ENCODE measurements at regions not wholly inside any gene's neighbourhood (a gene's known extent, or its start where the extent isn't known, plus 50 kb on each side); places are given as distances from the start of the nearest gene placed in this dataset.
A peak's percentile ranks its signal among the peaks of the same experiment; 100 is the strongest.

DNA sequence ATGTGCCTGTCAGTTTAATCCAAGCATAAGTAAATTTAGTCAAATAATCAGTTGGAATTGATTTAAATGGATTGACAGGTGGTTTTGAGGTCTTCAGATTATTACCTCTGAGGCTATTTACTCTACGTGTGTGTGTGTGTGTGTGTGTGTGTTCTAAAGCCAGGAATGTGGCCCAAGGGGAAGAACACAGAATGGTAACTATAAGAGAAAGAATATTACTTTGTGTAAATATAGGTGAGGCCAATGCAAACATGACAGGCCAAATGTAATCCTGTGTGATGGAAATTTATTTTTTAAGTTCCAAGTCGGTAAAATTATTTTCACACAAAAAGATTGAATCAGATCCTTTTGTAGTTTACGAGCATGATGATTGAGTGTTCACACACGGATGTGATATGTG is 390.0 kb downstream of the PLK2 start:
- peak overlapping the region; percentile 82 for H3K27ac ChIP-seq
- no peak for TF ChIP-seq ZFX (IDR thresholded peaks at IDR 0.05)
- TF ChIP-seq, protein P1, sequence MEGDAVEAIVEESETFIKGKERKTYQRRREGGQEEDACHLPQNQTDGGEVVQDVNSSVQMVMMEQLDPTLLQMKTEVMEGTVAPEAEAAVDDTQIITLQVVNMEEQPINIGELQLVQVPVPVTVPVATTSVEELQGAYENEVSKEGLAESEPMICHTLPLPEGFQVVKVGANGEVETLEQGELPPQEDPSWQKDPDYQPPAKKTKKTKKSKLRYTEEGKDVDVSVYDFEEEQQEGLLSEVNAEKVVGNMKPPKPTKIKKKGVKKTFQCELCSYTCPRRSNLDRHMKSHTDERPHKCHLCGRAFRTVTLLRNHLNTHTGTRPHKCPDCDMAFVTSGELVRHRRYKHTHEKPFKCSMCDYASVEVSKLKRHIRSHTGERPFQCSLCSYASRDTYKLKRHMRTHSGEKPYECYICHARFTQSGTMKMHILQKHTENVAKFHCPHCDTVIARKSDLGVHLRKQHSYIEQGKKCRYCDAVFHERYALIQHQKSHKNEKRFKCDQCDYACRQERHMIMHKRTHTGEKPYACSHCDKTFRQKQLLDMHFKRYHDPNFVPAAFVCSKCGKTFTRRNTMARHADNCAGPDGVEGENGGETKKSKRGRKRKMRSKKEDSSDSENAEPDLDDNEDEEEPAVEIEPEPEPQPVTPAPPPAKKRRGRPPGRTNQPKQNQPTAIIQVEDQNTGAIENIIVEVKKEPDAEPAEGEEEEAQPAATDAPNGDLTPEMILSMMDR (conservative IDR thresholded peaks at IDR 0.05), result no peak

DNA sequence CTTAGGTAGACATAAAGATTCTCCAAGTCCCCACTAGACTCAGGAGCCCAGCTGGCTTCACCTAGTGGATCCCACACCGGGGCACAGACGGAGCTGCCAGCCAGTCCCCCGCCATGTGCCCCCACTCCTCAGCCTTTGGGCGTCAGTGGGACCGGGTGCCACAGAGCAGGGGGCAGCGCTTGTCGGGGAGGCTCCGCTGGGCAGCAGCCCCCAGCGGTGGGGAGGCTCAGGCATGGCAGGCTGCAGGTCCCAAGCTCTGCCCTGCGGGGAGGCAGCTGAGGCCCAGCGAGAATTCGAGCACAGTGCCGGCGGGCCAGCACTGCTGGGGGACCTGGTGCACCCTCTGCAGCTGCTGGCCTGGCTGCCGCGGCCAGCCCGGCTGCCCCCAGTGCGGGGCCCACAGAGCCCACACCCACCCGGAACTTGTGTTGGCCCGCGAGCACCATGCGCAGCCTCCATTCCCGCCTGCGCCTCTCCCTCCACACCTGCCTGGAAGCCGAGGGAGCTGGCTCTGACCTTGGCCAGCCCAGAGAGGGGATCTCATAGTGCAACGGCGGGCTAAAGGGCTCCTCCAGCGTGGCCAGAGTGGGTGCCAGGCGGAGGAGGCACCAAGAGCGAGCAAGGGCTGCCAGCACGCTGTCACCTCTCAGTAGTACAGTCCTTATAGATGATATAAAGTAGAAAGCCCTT is 390.7 kb downstream of the PLK2 start:
- TF ChIP-seq ZFX (IDR thresholded peaks at IDR 0.05), result no peak
- TF ChIP-seq, protein P1 (conservative IDR thresholded peaks at IDR 0.05), result no peak
- peak overlapping the region; percentile 82 for H3K27ac ChIP-seq

DNA sequence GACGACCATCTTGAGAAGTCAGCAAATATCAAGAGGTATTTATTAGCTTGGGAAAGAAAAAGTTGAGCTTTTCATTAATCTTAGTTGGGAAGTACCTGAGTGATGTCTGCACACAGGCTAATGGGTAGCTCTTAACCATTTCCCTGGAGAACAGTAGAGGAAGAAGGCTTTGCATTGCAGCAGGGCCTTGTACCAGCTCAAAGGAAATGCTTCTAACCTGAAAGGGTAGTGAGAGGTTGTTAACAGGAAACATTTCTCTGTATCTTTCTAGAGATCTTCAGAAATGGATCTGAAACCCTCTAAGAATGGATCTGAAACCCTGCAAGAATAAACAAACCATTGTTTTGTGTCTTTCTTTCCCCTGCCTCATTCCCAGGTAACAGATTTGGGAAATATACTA is 393.3 kb downstream of the PLK2 start:
- no peak overlapping the region for H3K27ac ChIP-seq
- no peak for TF ChIP-seq ZFX (IDR thresholded peaks at IDR 0.05)
- TF ChIP-seq, protein P1 (conservative IDR thresholded peaks at IDR 0.05), result no peak

DNA sequence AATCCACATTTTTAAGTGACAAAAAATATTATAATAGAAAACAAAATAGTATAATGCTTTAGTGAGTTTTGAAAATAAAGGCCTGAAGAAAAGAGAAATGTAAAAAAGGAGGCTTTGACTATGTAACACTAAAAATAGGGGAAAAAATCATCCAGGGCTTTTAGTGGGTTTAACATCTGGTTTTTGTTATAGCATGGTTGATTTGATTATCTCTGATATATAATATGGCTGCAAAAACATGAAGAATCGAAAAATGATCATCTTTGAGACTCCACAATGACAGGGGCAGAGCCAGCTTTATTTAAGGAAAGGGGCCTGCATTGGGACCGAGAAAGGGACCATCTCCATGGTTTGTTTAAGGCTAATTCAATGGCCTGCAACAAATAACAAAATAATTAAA is 393.8 kb downstream of the PLK2 start:
- no peak overlapping the region for H3K27ac ChIP-seq
- TF ChIP-seq, protein P1 (conservative IDR thresholded peaks at IDR 0.05), result no peak
- TF ChIP-seq ZFX (IDR thresholded peaks at IDR 0.05), result no peak

DNA sequence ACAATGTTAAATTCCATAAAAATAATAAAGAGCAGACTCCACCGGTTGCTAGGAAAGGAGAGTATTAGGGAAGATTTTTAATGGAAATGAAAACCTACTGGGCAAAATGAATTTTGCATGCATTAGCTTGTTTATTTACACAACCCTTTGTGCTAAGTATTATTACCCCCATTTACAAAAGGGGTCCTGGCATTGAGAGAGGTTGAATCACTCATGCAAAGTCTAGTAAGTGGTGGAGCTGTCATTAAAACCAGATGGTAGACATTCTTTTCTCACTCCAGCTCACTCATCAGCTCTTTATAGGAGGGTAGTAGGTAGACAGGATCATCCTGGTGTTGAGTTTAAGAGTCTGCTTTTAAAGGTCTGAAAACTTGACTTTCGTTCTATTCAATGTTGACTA is 395.1 kb downstream of the PLK2 start:
- H3K27ac ChIP-seq, result no peak overlapping the region
- TF ChIP-seq, protein P1 (conservative IDR thresholded peaks at IDR 0.05), result no peak
- TF ChIP-seq ZFX (IDR thresholded peaks at IDR 0.05), result no peak

DNA sequence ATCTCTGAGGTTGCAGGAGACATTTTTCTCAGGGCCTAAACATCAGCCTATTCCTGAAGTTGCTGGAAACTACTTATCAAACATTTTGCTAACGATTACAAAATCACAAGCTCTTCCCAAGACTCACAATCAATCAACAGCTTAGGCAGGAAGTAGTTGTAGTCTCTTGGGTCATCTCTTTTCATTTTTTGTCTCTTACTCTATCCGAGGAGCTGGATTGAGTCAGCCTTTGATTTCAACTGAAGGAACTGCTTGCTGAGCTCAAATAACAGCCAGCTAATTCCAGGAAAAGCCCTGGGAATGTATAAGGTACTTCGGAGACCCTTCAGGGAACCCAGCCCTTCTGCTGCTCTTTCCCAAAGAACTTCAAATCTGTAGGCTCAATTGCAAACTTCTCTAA is 398.9 kb downstream of the PLK2 start:
- H3K27ac ChIP-seq, result no peak overlapping the region
- TF ChIP-seq, protein P1 (conservative IDR thresholded peaks at IDR 0.05), result no peak
- TF ChIP-seq ZFX (IDR thresholded peaks at IDR 0.05), result no peak

DNA sequence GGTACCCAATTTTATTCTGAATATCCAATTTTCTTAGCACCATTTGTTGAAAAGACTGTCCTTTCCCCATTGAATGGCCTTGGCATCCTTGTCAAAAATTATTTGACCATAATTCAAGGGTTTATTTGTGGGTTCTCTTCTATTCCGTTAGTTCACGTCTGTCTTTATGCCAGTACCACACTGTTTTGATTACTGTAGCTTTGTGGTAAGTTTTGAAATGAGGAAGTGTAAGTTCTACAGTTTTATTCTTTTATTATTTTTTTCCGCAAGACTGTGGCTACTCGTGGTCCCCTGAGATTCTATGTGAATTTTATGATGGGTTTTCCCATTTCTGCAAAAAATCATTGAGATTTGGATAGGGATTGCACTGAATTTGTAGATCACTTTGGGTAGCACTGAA is 402.6 kb downstream of the PLK2 start:
- no peak overlapping the region for H3K27ac ChIP-seq
- no peak for TF ChIP-seq ZFX (IDR thresholded peaks at IDR 0.05)
- TF ChIP-seq, protein P1 (conservative IDR thresholded peaks at IDR 0.05), result no peak
